ENCODE measurements at regions not wholly inside any gene's neighbourhood (a gene's known extent, or its start where the extent isn't known, plus 50 kb on each side); places are given as distances from the start of the nearest gene placed in this dataset.

DNA sequence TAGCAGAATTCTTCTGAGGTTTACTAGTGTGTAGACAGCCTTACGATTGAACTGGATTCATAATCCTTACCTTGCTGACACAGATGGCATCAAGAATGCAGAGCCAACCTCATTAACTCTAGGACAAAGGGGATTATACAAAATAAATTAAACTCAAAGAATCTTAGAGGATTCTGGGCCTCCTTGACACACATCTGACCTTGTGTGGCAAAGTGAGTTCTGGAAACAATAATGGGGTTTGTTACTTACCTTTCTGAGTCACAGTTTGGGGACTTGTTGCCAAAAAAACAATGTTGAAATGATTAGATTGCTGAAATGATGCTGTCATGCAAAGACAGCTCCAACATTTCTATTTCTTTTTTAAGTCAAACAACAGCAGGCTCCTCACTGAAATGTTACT, 179.1 kb upstream of the ISX start:
- Mint-ChIP-seq H3K27ac (no peak overlapping the region), H3K4me1 (no peaks in the 10 kb centered on the region), H3K27me3 (no peaks in the 10 kb centered on the region), H3K9me3 (ENCODE audit: insufficient read depth) (peaks cover 12% of the 10 kb centered on the region), H3K4me3 (no peak overlapping the region)
- WGBS (ENCODE audit: insufficient coverage), result no CpG with 5 or more reads among the region's 1 CpG
- H3K9me3 ChIP-seq (ENCODE audit: control extremely low read depth in 1 of 3, control insufficient read depth in 2 of 3, insufficient read depth in 1 of 3, low read length in 2 of 3), result peaks cover 0 to 14% (median 8%) of the 10 kb centered on the region in 3 donors
- no peak overlapping the region for H3K9ac ChIP-seq (ENCODE audit: low read length)
- no peak for TF ChIP-seq EZH2 (IDR thresholded peaks at IDR 0.05; ENCODE audit: borderline replicate concordance, insufficient read depth, low read depth, low read length, poor library complexity, severe bottlenecking)
- TF ChIP-seq, protein P1, sequence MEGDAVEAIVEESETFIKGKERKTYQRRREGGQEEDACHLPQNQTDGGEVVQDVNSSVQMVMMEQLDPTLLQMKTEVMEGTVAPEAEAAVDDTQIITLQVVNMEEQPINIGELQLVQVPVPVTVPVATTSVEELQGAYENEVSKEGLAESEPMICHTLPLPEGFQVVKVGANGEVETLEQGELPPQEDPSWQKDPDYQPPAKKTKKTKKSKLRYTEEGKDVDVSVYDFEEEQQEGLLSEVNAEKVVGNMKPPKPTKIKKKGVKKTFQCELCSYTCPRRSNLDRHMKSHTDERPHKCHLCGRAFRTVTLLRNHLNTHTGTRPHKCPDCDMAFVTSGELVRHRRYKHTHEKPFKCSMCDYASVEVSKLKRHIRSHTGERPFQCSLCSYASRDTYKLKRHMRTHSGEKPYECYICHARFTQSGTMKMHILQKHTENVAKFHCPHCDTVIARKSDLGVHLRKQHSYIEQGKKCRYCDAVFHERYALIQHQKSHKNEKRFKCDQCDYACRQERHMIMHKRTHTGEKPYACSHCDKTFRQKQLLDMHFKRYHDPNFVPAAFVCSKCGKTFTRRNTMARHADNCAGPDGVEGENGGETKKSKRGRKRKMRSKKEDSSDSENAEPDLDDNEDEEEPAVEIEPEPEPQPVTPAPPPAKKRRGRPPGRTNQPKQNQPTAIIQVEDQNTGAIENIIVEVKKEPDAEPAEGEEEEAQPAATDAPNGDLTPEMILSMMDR (IDR thresholded peaks at IDR 0.05), result no peak
- no peak for DNase-seq
- H3K27me3 ChIP-seq (replicated peaks in 1 of 4; ENCODE audit: control extremely low read depth in 1 of 4, control insufficient read depth in 3 of 4, insufficient read depth in 4 of 4, low read length in 3 of 4), result no peaks in the 10 kb centered on the region
- no peak overlapping the region for H3K27ac ChIP-seq (ENCODE audit: low read length in 2 of 2)
- no peaks in the 10 kb centered on the region for H4K20me1 ChIP-seq (ENCODE audit: control insufficient read depth, insufficient read depth, low read length, poor library complexity, severe bottlenecking)
- ChIA-PET POLR2A (no interaction called here), CTCF (no interaction called here)
- H3K79me2 ChIP-seq (ENCODE audit: control insufficient read depth, insufficient read depth, low read length), result no peaks in the 10 kb centered on the region
- no peak overlapping the region for H3K4me2 ChIP-seq (replicated peaks; ENCODE audit: low read depth, low read length, poor library complexity, severe bottlenecking)
- H3K4me1 ChIP-seq (ENCODE audit: control insufficient read depth in 2 of 2, insufficient read depth in 2 of 2, low read length in 2 of 2), result no peaks in the 10 kb centered on the region
- no peak overlapping the region for H2AFZ ChIP-seq (ENCODE audit: insufficient read depth, low read depth, low read length, poor library complexity, severe bottlenecking)
- no peak for ATAC-seq (ENCODE audit: low read depth)
- no peak overlapping the region for H3K4me3 ChIP-seq (ENCODE audit: control extremely low read depth in 1 of 5, extremely low read depth in 1 of 5, insufficient read depth in 1 of 5, low read depth in 2 of 5, low read length in 4 of 5)
- no peaks in the 10 kb centered on the region for H3K36me3 ChIP-seq (replicated peaks in 1 of 2; ENCODE audit: control extremely low read depth in 1 of 2, control insufficient read depth in 1 of 2, extremely low read depth in 1 of 2, insufficient read depth in 2 of 2, low read length in 1 of 2)
- intact Hi-C loops (cut with micrococcal nuclease), result no loop called here

GRCh38 chr22:34897126-34897525, 168.8 kb upstream of the ISX start:
- Histone ChIP-seq H3K79me2 (ENCODE audit: control insufficient read depth, insufficient read depth, low read length) (no peaks in the 10 kb centered on the region), H3K27me3 (replicated peaks in 1 of 4; ENCODE audit: control extremely low read depth in 1 of 4, control insufficient read depth in 3 of 4, insufficient read depth in 4 of 4, low read length in 3 of 4) (peaks cover 0 to 2% (median 0%) of the 10 kb centered on the region in 4 experiments), H3K9ac (ENCODE audit: low read length) (no peak overlapping the region), H3K4me3 (ENCODE audit: control extremely low read depth in 1 of 5, extremely low read depth in 1 of 5, insufficient read depth in 1 of 5, low read depth in 2 of 5, low read length in 4 of 5) (no peak overlapping the region), H3K27ac (ENCODE audit: low read length in 2 of 2) (no peak overlapping the region), H3K9me3 (ENCODE audit: control extremely low read depth in 1 of 3, control insufficient read depth in 2 of 3, insufficient read depth in 1 of 3, low read length in 2 of 3) (no peaks in the 10 kb centered on the region), H3K36me3 (replicated peaks in 1 of 2; ENCODE audit: control extremely low read depth in 1 of 2, control insufficient read depth in 1 of 2, extremely low read depth in 1 of 2, insufficient read depth in 2 of 2, low read length in 1 of 2) (no peaks in the 10 kb centered on the region), H2AFZ (ENCODE audit: insufficient read depth, low read depth, low read length, poor library complexity, severe bottlenecking) (no peak overlapping the region), H3K4me1 (ENCODE audit: control insufficient read depth in 2 of 2, insufficient read depth in 2 of 2, low read length in 2 of 2) (no peaks in the 10 kb centered on the region), H3K4me2 (replicated peaks; ENCODE audit: low read depth, low read length, poor library complexity, severe bottlenecking) (no peak overlapping the region), H4K20me1 (ENCODE audit: control insufficient read depth, insufficient read depth, low read length, poor library complexity, severe bottlenecking) (no peaks in the 10 kb centered on the region)
- DNase-seq (no peak), ATAC-seq (ENCODE audit: low read depth) (no peak)
- WGBS (ENCODE audit: insufficient coverage), result no CpG with 5 or more reads among the region's 1 CpG
- CTCF ChIA-PET, result no interaction called here
- Mint-ChIP-seq H3K27ac (no peak overlapping the region), H3K27me3 (peaks cover 15% of the 10 kb centered on the region), H3K4me1 (no peaks in the 10 kb centered on the region), H3K9me3 (ENCODE audit: insufficient read depth) (no peaks in the 10 kb centered on the region), H3K4me3 (no peak overlapping the region)
- intact Hi-C loops (cut with micrococcal nuclease), result no loop called here
- POLR2A ChIA-PET, result no interaction called here
- TF ChIP-seq, protein P1 (IDR thresholded peaks at IDR 0.05), result no peak
- TF ChIP-seq EZH2 (IDR thresholded peaks at IDR 0.05; ENCODE audit: borderline replicate concordance, insufficient read depth, low read depth, low read length, poor library complexity, severe bottlenecking), result no peak

All from B cell (primary cell).